ENCODE measurements at regions not wholly inside any gene's neighbourhood (a gene's known extent, or its start where the extent isn't known, plus 50 kb on each side); places are given as distances from the start of the nearest gene placed in this dataset.

GRCh38 chr15:35771746-35772442, 225.9 kb upstream of the DPH6 start:
- no peaks in the 10 kb centered on the region for H3K9me3 ChIP-seq (ENCODE audit: low read length)
- H2AFZ ChIP-seq (ENCODE audit: low read depth, low read length): no peak overlapping the region
- TF ChIP-seq SMC3 (conservative IDR thresholded peaks at IDR 0.05; ENCODE audit: poor library complexity): no peak
- TF ChIP-seq EP300 (conservative IDR thresholded peaks at IDR 0.05; ENCODE audit: poor library complexity, severe bottlenecking): peak; percentile 62
- H3F3A ChIP-seq (ENCODE audit: insufficient read depth, low read length, poor library complexity, severe bottlenecking): no peaks in the 10 kb centered on the region
- no peak overlapping the region for H3K9ac ChIP-seq (ENCODE audit: low read length)
- H3K79me2 ChIP-seq (replicated peaks; ENCODE audit: insufficient read depth, low read length): no peaks in the 10 kb centered on the region
- no peaks in the 10 kb centered on the region for H4K20me1 ChIP-seq (ENCODE audit: insufficient read depth)
- H3K9me2 ChIP-seq (ENCODE audit: insufficient read depth, low read length): no peaks in the 10 kb centered on the region
- H3K4me3 ChIP-seq (ENCODE audit: low read length): no peak overlapping the region
- H3K27me3 ChIP-seq (ENCODE audit: insufficient read depth, low read depth, low read length): no peaks in the 10 kb centered on the region
- H3K27ac ChIP-seq (ENCODE audit: low read length): no peak overlapping the region
- H3K4me2 ChIP-seq (ENCODE audit: low read length): no peak overlapping the region
- no peaks in the 10 kb centered on the region for H3K36me3 ChIP-seq (ENCODE audit: insufficient read depth, low read length)

GRCh38 chr15:35774653-35775052, 228.7 kb upstream of the DPH6 start:
- H3K9ac ChIP-seq (ENCODE audit: low read length): no peak overlapping the region
- no peaks in the 10 kb centered on the region for H3F3A ChIP-seq (ENCODE audit: insufficient read depth, low read length, poor library complexity, severe bottlenecking)
- no peak overlapping the region for H3K4me2 ChIP-seq (ENCODE audit: low read length)
- H3K36me3 ChIP-seq (ENCODE audit: insufficient read depth, low read length): no peaks in the 10 kb centered on the region
- H3K9me3 ChIP-seq (ENCODE audit: low read length): no peaks in the 10 kb centered on the region
- H2AFZ ChIP-seq (ENCODE audit: low read depth, low read length): no peak overlapping the region
- H4K20me1 ChIP-seq (ENCODE audit: insufficient read depth): no peaks in the 10 kb centered on the region
- no peak overlapping the region for H3K27ac ChIP-seq (ENCODE audit: low read length)
- no peaks in the 10 kb centered on the region for H3K27me3 ChIP-seq (ENCODE audit: insufficient read depth, low read depth, low read length)
- TF ChIP-seq RAD21 (conservative IDR thresholded peaks at IDR 0.05) (no peak), REST (IDR thresholded peaks at IDR 0.05; ENCODE audit: borderline replicate concordance) (no peak)
- H3K79me2 ChIP-seq (replicated peaks; ENCODE audit: insufficient read depth, low read length): no peaks in the 10 kb centered on the region
- no peaks in the 10 kb centered on the region for H3K9me2 ChIP-seq (ENCODE audit: insufficient read depth, low read length)
- no peak overlapping the region for H3K4me3 ChIP-seq (ENCODE audit: low read length)

- H2AFZ ChIP-seq (ENCODE audit: low read depth, low read length): no peak overlapping the region
- no peaks in the 10 kb centered on the region for H3K9me3 ChIP-seq (ENCODE audit: low read length)
- H3F3A ChIP-seq (ENCODE audit: insufficient read depth, low read length, poor library complexity, severe bottlenecking): no peaks in the 10 kb centered on the region
- no peaks in the 10 kb centered on the region for H4K20me1 ChIP-seq (ENCODE audit: insufficient read depth)
- no peak overlapping the region for H3K27ac ChIP-seq (ENCODE audit: low read length)
- TF ChIP-seq EZH2 (IDR thresholded peaks at IDR 0.05; ENCODE audit: borderline replicate concordance, insufficient read depth, low read length, poor library complexity, severe bottlenecking): no peak
- no peak overlapping the region for H3K4me3 ChIP-seq (ENCODE audit: low read length)
- H3K4me2 ChIP-seq (ENCODE audit: low read length): no peak overlapping the region
- no peaks in the 10 kb centered on the region for H3K36me3 ChIP-seq (ENCODE audit: insufficient read depth, low read length)
- no peak overlapping the region for H3K9ac ChIP-seq (ENCODE audit: low read length)
- H3K27me3 ChIP-seq (ENCODE audit: insufficient read depth, low read depth, low read length): no peaks in the 10 kb centered on the region
- H3K79me2 ChIP-seq (replicated peaks; ENCODE audit: insufficient read depth, low read length): no peaks in the 10 kb centered on the region
- no peaks in the 10 kb centered on the region for H3K9me2 ChIP-seq (ENCODE audit: insufficient read depth, low read length)
Measured at GRCh38 chr15:35775471-35775870, 229.5 kb upstream of the DPH6 start.

- no peaks in the 10 kb centered on the region for H3K9me2 ChIP-seq (ENCODE audit: insufficient read depth, low read length)
- no peak overlapping the region for H2AFZ ChIP-seq (ENCODE audit: low read depth, low read length)
- TF ChIP-seq MXI1 (conservative IDR thresholded peaks at IDR 0.05; ENCODE audit: poor library complexity, severe bottlenecking): no peak
- no peak for TF ChIP-seq TAF1 (IDR thresholded peaks at IDR 0.05; ENCODE audit: low read depth)
- TF ChIP-seq EZH2 (IDR thresholded peaks at IDR 0.05; ENCODE audit: borderline replicate concordance, insufficient read depth, low read length, poor library complexity, severe bottlenecking): no peak
- TF ChIP-seq EP300 (conservative IDR thresholded peaks at IDR 0.05; ENCODE audit: poor library complexity, severe bottlenecking): no peak
- no peak for TF ChIP-seq SMC3 (conservative IDR thresholded peaks at IDR 0.05; ENCODE audit: poor library complexity)
- no peak for TF ChIP-seq CTCF (IDR thresholded peaks at IDR 0.05; ENCODE audit: poor library complexity, severe bottlenecking)
- no peak for TF ChIP-seq RAD21 (conservative IDR thresholded peaks at IDR 0.05)
- no peak for TF ChIP-seq REST (IDR thresholded peaks at IDR 0.05; ENCODE audit: borderline replicate concordance)
Measured at GRCh38 chr15:35777061-35777460, 231.1 kb upstream of the DPH6 start.

More at GRCh38 chr15:35777061-35777460, 231.1 kb upstream of the DPH6 start:
- no peaks in the 10 kb centered on the region for H3K9me3 ChIP-seq (ENCODE audit: low read length)
- H3K4me2 ChIP-seq (ENCODE audit: low read length): no peak overlapping the region
- H3K79me2 ChIP-seq (replicated peaks; ENCODE audit: insufficient read depth, low read length): no peaks in the 10 kb centered on the region
- H3K27me3 ChIP-seq (ENCODE audit: insufficient read depth, low read depth, low read length): no peaks in the 10 kb centered on the region
- H3K4me3 ChIP-seq (ENCODE audit: low read length): no peak overlapping the region
- H3K9ac ChIP-seq (ENCODE audit: low read length): no peak overlapping the region
- no peaks in the 10 kb centered on the region for H3K36me3 ChIP-seq (ENCODE audit: insufficient read depth, low read length)
- H3K27ac ChIP-seq (ENCODE audit: low read length): no peak overlapping the region
- H3F3A ChIP-seq (ENCODE audit: insufficient read depth, low read length, poor library complexity, severe bottlenecking): no peaks in the 10 kb centered on the region
- H4K20me1 ChIP-seq (ENCODE audit: insufficient read depth): no peaks in the 10 kb centered on the region

Measured in neural cell (in vitro differentiated cells).